ENCODE measurements at regions not wholly inside any gene's neighbourhood (a gene's known extent, or its start where the extent isn't known, plus 50 kb on each side); places are given as distances from the start of the nearest gene placed in this dataset.
"Not testable (repeated sequence)": the region's sequence is repeated elsewhere in the genome, so short reads cannot be mapped to it uniquely, and the experiment has no call there.

DNA sequence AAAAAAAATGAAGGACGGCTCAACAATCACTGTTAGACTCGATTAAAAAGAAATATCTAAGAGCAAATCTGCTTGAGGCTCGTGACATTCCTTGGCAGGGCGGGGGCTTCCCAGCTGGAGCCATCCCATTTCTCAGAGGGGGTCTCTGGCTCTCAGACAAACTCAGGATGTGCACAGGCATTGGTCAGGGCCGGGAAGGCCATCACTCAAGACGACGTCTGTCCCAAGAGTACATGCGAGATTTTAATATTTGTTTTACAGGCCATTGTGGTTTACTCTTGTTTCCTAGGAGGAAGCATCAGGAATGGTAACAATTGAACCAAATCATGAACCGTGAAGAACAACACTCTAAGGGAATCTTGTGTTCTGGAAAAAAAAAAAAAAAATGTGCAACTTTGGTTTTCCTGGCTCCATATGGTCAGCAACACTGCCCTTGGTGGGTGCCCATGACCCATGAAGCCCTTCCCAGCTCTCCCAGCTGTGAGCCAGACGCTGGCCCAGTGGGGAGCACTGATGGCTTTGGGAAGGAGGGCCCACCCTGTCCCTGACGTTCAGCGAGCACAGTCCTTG is 5454.6 kb upstream of the TPTE start:
- DNase-seq = not testable (repeated sequence)

DNA sequence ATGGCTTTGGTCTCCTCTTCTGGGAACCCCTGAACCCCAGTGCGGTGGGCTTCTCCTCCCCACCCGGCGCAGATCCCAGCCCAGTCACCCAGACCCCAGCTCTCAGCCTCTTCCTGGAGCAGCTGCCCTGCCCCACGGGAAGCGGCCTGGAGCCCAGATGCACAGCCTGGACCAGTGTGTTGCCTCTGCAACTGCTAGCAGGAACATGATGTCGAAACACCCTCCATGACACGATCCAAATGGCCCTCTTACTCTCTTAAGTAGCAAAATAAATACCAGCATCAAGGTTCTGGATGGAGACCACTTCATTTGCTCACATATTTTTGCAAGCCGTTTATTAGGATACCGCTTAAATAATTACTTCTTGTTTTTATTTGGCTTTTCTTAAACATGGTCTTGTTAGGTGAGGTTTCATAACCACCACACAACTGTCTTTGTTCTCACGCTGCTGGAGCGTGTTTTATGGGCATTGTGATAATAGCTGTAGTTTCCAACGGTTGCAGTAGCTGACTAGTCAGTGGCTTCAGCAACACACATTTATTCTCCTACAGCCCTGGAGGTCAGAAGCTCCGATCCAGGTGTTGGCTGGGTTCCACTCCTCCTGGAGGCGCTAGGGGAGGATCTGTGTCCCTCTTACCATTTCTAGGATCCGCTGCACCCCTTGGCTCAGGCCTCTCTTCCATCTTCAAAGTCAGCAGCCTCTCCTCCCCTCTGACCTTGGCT is 5453.9 kb upstream of the TPTE start:
- not testable (repeated sequence) for DNase-seq

DNA sequence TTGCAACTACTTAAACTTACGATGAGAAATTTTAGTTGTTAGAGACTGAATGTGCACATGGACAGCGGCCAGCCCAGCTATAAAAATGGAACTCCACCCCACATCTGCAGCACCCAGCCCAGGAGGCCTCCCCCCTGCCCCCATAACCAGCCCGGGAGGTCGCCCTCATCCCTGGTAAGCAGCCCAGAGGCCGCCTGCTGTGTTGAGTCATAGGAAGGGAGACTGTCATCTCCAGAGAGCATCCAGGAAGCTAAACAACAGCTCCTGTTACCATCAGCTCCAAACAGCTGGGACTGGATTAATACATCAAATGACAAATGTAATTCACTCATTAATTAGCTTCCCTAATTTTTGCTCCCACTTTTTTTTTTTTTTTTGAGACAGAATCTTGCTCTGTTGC is 5452.7 kb upstream of the TPTE start:
- not testable (repeated sequence) for DNase-seq

DNA sequence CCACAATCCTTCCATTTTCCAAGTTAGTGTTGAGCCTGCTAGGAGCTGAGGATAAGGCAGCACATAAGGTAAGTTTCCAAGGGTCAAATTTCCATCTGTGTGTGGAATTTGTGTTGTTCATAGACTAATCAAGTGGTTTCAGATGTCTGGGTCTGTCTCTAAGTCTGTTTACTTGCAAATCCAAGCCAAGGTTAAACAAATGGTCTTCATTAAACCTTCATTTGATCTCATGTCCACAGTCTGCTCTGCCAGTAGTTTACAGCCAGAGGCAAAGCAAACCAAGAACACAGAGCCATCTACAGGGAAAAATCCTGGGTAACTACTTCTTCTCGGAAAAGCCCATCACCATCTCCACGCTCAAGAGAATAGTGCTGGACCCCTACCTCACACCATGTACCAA is 5450.2 kb upstream of the TPTE start:
- not testable (repeated sequence) for DNase-seq

DNA sequence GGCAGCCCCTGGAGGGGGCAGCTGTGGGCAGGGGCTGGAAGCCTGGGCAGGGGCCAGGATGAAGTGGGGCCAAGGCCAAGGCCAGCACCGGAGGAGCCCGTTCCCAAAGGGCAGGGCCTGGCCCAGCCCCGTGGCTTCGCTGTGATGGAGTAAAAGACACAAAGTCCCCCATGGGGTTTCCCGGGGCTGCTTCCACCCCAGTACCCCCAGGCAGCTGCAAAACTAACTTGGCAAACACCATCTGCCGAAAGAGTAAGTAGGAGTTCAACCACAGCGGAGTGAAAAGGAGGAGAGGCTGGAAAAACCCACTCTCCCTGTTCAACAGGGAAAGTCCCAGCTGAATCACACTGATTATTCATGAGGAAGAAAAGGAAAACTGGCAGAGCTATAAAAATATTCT is 5444.5 kb upstream of the TPTE start:
- DNase-seq = not testable (repeated sequence)

DNA sequence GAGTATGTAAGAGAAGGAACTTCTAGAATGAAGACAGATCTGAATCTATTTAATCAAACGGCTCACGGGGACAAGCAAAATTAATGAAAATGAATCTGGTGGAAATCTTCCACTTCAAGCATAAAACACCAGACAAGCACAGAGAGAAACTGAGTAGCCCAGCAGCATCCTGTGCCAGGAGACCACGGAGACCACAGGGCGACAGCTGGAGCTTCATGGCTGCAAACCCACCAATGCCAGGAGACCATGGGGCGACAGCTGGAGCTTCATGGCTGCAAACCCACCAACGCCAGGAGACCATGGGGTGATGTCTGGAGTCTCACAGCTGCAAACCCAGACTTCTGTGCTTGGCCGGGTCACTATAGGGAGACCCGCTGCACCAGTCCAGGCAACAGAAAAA is 5442.0 kb upstream of the TPTE start:
- not testable (repeated sequence) for DNase-seq

DNA sequence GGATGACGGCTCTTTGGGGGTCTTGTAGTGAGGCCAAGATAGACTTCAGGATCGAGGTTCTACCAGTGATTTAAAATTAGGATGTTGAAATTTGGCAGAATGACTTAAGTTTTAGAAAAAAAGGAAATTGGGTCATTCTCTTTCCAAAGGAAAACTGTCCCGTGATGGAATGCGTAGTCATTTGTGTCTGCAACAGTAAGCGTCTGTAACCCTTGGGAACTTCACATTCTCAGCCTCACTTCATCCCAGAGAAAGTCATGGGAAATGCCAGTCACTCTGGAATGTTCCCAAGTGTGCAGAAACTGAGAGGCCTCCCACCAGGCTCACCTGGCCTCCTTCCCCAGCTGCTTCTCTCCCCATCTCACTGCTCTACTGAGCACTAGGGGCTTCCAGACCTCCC is 5441.4 kb upstream of the TPTE start:
- DNase-seq = not testable (repeated sequence)

DNA sequence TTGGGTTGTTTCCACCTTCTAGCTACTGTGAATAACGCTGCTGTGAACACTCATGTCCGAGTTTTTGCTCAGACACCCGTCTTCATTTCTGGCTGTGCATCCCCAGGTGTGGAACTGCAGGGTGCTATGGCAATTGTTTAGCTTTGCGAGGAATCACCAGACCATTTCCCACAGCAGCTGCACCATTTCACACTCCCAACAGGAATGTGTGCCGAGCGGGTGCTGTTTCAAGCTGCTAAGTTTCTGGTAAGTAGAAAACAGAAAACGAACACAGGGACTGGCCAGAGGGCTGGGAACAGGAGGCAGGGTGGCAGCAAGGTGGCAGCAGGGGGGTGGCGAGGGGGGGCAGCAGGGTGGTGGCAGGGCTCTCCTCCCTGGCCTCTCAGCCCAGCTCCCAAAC is 5437.1 kb upstream of the TPTE start:
- DNase-seq = not testable (repeated sequence)

DNA sequence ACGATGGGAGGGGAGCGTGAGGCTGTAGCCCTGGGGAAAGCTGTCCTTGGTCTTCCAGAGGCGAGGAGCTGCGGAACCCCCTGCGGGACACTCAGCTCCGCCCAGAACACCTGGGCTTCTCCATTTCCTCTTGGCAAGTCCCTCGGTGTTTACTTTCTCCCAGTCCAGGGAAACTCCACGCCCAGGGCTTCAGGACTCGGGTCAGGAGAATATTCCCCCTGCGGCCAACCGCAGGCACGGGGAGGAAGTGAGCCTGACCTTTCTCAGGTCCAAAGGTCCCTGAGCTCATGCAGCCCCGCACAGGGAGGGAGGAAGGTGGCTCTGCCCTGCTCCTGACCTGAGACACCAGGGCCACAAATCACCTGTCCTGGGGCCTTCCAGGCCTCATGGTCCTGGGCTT is 5435.9 kb upstream of the TPTE start:
- not testable (repeated sequence) for DNase-seq

DNA sequence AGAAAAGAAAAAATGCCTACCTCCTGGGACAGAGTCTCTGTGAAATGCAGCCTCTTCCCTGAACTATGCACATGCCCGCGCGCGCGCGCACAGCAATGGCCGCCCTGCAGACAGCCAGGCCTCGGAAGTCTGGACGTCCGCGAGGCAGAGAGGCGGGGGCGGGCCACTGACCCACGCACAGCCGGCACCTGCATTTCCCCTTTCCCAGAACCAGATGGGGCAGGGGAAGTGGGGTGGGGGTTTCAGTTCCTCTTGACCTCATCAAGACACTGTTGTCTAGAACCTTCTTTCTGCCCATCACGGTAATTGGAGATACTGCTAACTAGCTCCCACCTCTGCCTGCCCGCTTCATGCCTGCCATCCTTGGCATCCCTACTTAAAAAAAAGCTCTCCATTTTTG is 5435.0 kb upstream of the TPTE start:
- not testable (repeated sequence) for DNase-seq

DNA sequence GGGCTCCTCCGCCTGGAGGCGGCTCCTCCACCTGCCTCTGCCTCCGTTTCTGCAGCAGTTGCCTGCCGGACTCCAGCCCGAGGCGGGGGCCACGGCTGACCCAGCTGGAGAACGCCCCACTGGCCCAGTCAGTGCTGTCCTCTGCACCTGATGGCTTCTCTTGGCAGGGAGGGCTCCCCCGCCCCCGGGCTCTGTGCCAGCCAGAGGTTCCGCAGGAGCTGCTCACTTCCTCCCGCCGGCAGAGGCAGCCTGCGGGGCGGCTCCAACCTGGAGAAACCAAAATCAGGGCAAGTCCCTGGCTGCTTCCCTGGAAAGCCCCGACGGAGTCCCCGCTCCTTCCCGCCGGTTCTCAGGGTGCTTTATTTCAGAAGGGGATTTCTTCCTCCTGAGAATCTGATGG is 5432.6 kb upstream of the TPTE start:
- DNase-seq = not testable (repeated sequence)

DNA sequence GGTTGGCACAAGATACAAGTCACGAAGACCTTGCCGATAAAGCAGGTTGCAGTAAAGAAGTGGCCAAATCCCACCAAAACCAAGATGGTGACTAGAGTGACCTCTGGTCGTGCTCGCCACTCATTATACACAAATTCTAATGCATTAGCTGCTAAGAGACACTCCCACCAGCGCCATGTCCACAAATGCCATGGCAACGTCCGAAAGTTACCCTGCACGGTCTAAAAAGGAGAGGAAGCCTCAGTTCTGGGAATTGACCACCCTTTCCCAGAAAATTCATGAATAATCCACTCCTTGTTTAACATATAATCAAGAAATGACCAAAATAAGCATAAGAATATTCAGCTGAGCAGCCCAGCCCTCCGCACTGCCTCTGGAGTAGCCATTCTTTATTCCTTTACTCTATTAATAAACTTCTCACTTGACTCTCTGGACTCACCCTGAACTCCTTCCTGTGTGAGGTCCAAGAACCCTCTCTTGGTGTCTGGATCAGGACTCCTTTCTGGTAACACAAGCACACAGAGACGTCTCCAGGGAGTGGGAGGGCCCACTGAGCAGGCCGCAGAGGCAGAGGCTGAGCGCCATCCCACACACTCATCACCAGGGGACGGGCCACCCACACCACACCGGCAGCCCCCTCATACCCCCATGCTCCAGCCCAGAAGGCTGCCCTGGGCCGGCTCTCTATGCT is 5431.8 kb upstream of the TPTE start:
- DNase-seq = not testable (repeated sequence)

DNA sequence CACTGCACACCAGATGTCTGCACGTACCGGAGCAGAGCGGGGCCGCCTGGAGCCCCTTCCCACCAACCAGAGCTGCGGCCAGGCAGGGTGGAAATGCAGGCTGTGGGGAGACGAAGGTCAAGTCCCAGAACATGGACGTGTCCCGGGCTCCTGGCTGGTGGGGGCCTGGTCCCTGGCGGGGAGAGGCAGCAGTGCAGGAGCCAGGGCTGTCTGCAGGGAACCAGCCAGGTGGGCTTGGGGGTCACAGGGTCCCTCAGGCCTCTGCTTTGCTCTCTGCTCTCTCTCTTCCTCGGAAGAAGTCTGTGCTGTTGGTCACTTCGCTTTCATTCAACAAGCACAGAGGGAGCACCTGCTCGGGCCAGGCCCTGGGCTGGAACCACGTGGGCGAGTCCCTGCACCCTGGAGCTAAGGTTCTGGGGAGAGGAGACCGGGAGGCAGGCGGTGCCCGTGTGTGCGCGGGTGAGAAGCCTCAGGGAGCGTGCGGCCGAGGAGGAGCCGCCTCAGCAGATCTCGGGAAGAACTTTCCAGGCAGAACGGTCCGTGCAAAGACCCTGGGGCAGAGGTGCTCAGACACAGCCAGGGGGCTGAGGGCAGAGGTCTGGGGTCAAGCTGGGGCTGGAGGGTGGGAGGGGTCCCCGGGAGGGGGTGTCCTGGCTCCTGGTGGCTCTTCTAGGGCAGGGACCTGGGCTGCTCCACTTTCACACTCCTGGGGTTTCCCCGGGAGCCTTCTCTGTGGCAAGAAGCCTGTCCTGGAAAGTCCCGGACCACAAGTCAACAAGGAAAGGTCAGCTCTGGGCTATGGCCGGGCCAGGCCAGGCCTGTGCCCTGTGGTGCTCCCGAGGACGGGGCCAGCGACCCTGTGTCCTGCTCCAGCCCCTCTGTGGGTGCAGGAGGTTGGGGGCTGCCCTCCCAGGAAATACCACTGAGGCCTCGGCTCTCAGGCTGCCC is 5431.0 kb upstream of the TPTE start:
- not testable (repeated sequence) for DNase-seq

DNA sequence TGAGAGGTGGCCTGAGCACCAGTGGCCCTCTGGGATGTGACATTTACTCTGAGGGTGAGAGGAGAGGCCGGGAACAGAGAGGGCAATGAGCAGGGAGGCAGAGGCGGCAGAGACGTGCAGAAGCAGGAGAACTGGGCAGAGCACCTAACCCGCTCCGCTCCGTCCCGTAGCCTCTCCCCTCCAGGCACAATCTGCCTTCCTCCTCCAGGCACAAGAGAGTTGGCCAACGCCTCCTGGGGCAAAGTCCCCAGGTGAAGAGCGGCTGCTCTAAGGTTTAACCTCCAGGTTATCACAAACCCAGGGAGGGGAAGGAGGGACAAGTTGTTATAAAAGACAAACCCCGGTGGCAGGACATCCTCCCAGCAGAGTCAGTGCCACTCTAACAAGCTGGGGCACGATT is 5430.1 kb upstream of the TPTE start:
- DNase-seq = not testable (repeated sequence)

DNA sequence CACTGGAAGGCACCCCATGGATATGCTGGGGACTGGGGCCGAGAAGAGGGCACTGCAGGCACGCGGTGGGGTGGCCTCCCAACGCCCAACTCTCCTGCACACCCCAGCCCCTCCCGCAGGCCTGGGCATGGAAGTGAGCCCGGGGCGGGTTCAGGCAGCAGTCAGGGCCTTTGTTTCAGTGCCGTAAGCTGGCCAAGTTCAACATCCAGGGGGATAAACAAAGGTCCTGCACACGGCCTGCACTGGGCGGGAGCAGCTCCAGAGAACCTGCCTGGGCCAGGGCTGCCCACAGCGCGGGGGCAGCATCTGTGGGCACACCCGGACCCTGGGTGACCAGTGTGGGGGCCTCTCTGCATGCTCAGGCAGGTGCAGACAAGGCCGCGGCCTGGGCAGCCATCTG is 5425.8 kb upstream of the TPTE start:
- DNase-seq = not testable (repeated sequence)

DNA sequence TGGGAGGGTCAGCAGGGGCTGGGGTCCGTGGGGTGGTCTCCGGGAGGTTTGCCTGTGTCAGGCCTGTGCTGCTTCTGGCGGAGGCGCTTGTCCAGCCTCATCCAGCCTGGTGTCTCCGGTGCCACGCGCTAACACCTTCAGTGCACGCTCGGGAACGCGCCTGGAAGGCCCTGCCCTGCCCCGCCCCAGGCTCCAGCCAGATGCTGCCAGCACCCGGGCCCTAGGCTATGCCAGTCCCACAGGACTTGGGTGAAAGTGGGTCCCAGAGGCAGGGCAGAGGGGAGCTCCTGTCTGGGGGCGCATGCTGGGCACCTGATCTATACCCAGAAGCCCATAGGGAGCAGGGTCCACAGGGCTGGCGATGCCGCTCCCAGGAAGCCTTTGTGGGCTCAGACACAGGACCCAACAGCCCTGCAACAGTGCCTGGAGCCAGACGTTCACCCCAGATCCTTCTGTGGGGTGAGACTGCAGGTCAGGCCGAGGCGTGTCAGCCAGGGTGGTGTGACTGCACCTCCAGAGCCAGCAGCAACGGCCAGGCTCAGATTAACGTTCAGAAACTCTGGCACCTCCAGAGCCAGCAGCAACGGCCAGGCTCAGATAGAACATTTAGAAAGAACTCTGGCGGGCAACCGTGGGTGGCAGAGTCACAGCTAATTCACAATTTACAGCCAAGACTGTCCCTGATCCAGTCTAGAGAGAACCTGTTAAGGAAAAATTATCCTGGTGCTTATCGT is 5423.2 kb upstream of the TPTE start:
- DNase-seq = not testable (repeated sequence)

DNA sequence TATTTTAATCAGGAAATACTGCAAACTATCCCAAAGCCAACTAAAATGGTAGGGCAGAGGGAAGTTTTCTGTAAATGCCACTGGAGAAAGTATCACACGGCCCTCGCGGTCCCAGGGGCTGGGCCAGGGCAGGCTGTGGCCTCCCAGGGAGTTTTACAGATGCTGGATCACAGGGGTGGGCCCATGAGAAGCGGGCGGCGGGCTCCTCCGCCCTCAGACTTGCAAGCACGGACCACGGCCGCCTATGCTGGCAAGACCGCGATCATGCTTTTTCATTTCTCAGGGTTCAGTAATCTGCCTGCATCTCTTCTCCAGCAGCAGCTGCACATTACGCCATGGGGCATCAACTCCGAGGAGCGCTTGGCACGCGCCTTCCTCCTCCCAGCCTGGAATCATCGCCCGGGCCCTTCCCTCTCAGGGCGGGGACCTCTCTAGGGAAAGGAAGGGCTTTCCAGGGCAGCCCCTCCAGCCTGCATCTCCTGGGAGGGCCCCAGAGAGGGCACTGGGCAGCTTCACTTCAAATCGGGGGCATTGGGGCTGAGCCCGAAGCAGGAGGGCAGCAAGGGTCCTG is 5420.7 kb upstream of the TPTE start:
- not testable (repeated sequence) for DNase-seq

DNA sequence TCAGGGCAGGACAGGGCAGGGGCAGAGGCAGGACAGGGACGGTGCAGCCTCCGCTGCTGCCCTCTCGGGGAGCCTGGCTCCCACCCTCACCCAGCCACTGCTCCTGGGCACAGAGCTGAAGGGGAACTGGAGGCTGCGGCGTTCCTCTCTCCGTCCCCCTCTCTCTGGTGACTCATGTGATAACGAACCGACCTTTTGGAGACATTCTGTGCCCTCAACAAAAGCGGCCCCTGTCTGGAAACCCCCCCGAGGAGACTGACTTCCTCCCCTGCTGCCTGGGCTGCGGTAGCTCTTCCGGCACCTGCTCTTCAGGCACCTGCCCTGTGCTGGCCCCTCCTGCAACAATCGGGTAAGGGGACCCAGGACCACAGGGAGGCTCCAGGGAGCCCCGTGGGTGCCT is 5419.6 kb upstream of the TPTE start:
- DNase-seq = not testable (repeated sequence)

DNA sequence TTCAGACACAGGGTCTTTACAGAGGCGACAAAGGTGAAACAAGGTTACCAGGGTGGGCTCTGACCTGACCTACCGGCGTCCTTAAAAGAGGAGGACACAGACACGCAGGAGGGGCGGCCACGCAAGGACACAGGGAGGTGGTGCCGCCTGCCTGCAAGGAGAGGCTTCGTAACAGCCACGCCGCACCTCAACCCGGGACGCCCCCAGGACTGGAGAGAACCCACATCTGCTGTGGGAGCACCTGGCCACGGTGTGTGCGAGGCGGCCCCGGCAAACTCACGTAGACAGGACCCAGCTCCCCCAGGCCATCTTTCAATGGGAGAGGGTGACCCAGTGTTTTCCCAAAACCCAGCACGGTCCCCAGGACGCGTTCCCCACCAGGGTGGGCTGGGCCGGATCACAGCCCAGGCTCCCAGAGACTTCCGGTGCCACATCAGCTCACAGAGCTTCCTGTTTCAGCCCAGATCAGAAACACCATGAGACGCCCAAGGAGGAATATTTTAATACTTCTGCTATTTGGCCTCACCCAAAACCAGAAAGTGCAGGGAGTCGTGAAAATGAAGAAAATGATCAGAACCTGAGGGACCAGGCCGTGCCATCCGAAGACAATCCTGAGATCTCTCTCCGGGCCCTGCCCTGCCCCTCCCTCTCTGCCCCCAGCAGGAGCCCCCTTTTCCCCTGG is 5417.4 kb upstream of the TPTE start:
- DNase-seq = not testable (repeated sequence)

DNA sequence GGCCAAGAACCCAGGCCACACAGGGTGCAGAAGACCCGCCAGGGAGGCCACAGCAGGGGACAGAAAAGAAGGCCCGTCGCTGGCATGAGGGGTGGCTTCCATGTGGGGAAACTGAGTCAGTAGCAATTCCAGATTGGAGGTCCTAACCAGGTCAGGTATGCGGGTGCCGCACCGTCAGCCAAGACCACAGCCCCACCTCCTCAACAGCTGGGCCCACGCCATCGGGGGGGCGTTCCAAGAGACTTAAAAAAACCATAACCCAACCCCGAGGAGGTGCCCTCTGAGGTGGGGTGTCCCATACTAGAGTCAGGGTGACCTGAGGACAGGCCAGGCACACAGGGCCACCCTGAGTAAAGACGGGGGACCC is 5416.8 kb upstream of the TPTE start:
- not testable (repeated sequence) for DNase-seq
